Hematopoietic multipotent progenitor cell treated with erythropoietin and hydrocortisone succinate and interleukin-3 and kit ligand, for 17 days (in vitro differentiated cells): ENCODE measurements at regions not wholly inside any gene's neighbourhood (a gene's known extent, or its start where the extent isn't known, plus 50 kb on each side); places are given as distances from the start of the nearest gene placed in this dataset.

Experiments used
- DNase-seq: peaks from one replicate; pipeline ENCODE4 v3.0.0-alpha.2; 2015; ENCODE audit warnings: low spot score

- no peak for DNase-seq
Measured at GRCh38 chr10:61841338-61841875, 60.1 kb upstream of the ARID5B start.

- DNase-seq: no peak
Measured at GRCh38 chr10:61842755-61843497, 58.6 kb upstream of the ARID5B start.

GRCh38 chr10:61844116-61844822 lies 57.2 kb upstream of the ARID5B start:
- peak; percentile 19 for DNase-seq

GRCh38 chr10:61845196-61845949 lies 56.1 kb upstream of the ARID5B start:
- no peak for DNase-seq

- DNase-seq: no peak
Measured at GRCh38 chr10:61845950-61846268, 55.6 kb upstream of the ARID5B start.

- no peak for DNase-seq
Measured at GRCh38 chr10:61846370-61847031, 55.0 kb upstream of the ARID5B start.

- DNase-seq: no peak
Measured at GRCh38 chr10:61847087-61847486, 54.4 kb upstream of the ARID5B start.

- no peak for DNase-seq
Measured at GRCh38 chr10:61847640-61848039, 53.9 kb upstream of the ARID5B start.

- no peak for DNase-seq
Measured at GRCh38 chr10:61850376-61850775, 51.1 kb upstream of the ARID5B start.
